ENCODE measurements at regions not wholly inside any gene's neighbourhood (a gene's known extent, or its start where the extent isn't known, plus 50 kb on each side); places are given as distances from the start of the nearest gene placed in this dataset.

DNA sequence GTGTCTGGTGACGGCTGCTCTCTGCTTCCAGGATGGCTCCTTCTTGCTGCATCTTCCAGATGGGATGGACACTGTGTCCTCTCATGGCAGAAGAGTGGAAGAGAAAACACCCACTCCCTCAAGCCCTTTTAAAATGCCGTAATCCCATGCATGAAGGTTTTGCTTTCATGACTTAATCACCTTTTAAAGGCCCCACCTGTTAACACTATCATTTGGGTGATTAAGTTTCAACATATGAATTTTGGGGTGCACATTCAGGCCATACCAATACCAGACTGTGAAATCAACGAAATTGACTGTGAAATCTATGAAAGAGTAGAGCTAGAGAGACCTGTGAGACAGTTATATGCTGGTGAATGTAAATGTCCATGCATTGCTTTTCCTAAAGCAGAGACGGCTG, 374.3 kb upstream of the CHD6 start (continued):
- TF ChIP-seq ZMAT4 (CRISPR knock-in tag; IDR thresholded peaks at IDR 0.05), result no peak
- TF ChIP-seq USF2 (CRISPR knock-in tag; IDR thresholded peaks at IDR 0.05), result no peak
- no peak for TF ChIP-seq TP53 (CRISPR knock-in tag; IDR thresholded peaks at IDR 0.05)
- no peak for TF ChIP-seq SMAD4 (CRISPR knock-in tag; IDR thresholded peaks at IDR 0.05)
- TF ChIP-seq ZNF317 (CRISPR knock-in tag; IDR thresholded peaks at IDR 0.05; ENCODE audit: borderline replicate concordance, low read depth), result no peak

- no peak for TF ChIP-seq NR1H2 (CRISPR knock-in tag; IDR thresholded peaks at IDR 0.05)
- TF ChIP-seq JUN (CRISPR knock-in tag; IDR thresholded peaks at IDR 0.05), result no peak
- no peak for TF ChIP-seq GRHL2 (CRISPR knock-in tag; IDR thresholded peaks at IDR 0.05; ENCODE audit: insufficient replicate concordance, severe bottlenecking)
- TF ChIP-seq, protein P1, sequence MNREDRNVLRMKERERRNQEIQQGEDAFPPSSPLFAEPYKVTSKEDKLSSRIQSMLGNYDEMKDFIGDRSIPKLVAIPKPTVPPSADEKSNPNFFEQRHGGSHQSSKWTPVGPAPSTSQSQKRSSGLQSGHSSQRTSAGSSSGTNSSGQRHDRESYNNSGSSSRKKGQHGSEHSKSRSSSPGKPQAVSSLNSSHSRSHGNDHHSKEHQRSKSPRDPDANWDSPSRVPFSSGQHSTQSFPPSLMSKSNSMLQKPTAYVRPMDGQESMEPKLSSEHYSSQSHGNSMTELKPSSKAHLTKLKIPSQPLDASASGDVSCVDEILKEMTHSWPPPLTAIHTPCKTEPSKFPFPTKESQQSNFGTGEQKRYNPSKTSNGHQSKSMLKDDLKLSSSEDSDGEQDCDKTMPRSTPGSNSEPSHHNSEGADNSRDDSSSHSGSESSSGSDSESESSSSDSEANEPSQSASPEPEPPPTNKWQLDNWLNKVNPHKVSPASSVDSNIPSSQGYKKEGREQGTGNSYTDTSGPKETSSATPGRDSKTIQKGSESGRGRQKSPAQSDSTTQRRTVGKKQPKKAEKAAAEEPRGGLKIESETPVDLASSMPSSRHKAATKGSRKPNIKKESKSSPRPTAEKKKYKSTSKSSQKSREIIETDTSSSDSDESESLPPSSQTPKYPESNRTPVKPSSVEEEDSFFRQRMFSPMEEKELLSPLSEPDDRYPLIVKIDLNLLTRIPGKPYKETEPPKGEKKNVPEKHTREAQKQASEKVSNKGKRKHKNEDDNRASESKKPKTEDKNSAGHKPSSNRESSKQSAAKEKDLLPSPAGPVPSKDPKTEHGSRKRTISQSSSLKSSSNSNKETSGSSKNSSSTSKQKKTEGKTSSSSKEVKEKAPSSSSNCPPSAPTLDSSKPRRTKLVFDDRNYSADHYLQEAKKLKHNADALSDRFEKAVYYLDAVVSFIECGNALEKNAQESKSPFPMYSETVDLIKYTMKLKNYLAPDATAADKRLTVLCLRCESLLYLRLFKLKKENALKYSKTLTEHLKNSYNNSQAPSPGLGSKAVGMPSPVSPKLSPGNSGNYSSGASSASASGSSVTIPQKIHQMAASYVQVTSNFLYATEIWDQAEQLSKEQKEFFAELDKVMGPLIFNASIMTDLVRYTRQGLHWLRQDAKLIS (CRISPR knock-in tag; IDR thresholded peaks at IDR 0.05; ENCODE audit: borderline replicate concordance), result no peak
- TF ChIP-seq, protein P2, sequence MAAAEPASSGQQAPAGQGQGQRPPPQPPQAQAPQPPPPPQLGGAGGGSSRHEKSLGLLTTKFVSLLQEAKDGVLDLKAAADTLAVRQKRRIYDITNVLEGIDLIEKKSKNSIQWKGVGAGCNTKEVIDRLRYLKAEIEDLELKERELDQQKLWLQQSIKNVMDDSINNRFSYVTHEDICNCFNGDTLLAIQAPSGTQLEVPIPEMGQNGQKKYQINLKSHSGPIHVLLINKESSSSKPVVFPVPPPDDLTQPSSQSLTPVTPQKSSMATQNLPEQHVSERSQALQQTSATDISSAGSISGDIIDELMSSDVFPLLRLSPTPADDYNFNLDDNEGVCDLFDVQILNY (CRISPR knock-in tag; IDR thresholded peaks at IDR 0.05), result no peak
- TF ChIP-seq NFE2L1 (CRISPR knock-in tag; IDR thresholded peaks at IDR 0.05), result no peak
- no peak for TF ChIP-seq ZBTB43 (CRISPR knock-in tag; IDR thresholded peaks at IDR 0.05)
- Mint-ChIP-seq H3K4me1 (peaks cover 5% of the 10 kb centered on the region; the same call in 1 of the 2 replicates), H3K9me3 (peaks cover 17% of the 10 kb centered on the region), H3K27ac (no peak overlapping the region), H3K36me3 (peaks cover 6% of the 10 kb centered on the region), H3K4me3 (no peak overlapping the region), H3K27me3 (ENCODE audit: low read depth) (no peaks in the 10 kb centered on the region)
- CTCF ChIA-PET, result no interaction called here
- POLR2A ChIA-PET, result no interaction called here
- no peak for ATAC-seq
- no peak for DNase-seq (ENCODE audit: low spot score)
Measured at GRCh38 chr20:41991412-41991811, 373.2 kb upstream of the CHD6 start.

- Mint-ChIP-seq H3K9me3 (peaks cover 19% of the 10 kb centered on the region), H3K27ac (no peak overlapping the region), H3K4me1 (peaks cover 5% of the 10 kb centered on the region; the same call in 1 of the 2 replicates), H3K36me3 (peaks cover 6% of the 10 kb centered on the region), H3K27me3 (ENCODE audit: low read depth) (no peaks in the 10 kb centered on the region), H3K4me3 (no peak overlapping the region)
- ChIA-PET POLR2A (no interaction called here), CTCF (no interaction called here)
- DNase-seq (ENCODE audit: low spot score) (no peak), ATAC-seq (no peak; the same call in 1 of the 2 replicates)
- TF ChIP-seq, protein P3, sequence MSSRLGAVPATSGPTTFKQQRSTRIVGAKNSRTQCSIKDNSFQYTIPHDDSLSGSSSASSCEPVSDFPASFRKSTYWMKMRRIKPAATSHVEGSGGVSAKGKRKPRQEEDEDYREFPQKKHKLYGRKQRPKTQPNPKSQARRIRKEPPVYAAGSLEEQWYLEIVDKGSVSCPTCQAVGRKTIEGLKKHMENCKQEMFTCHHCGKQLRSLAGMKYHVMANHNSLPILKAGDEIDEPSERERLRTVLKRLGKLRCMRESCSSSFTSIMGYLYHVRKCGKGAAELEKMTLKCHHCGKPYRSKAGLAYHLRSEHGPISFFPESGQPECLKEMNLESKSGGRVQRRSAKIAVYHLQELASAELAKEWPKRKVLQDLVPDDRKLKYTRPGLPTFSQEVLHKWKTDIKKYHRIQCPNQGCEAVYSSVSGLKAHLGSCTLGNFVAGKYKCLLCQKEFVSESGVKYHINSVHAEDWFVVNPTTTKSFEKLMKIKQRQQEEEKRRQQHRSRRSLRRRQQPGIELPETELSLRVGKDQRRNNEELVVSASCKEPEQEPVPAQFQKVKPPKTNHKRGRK (CRISPR knock-in tag; IDR thresholded peaks at IDR 0.05; ENCODE audit: borderline replicate concordance), result no peak
- no peak for TF ChIP-seq ZNF121 (CRISPR knock-in tag; IDR thresholded peaks at IDR 0.05)
- no peak for TF ChIP-seq RELA (CRISPR knock-in tag; IDR thresholded peaks at IDR 0.05; ENCODE audit: borderline replicate concordance)
- no peak for TF ChIP-seq EMX1 (CRISPR knock-in tag; IDR thresholded peaks at IDR 0.05)
- no peak for TF ChIP-seq FOXK1 (CRISPR knock-in tag; IDR thresholded peaks at IDR 0.05)
- TF ChIP-seq, protein P4, sequence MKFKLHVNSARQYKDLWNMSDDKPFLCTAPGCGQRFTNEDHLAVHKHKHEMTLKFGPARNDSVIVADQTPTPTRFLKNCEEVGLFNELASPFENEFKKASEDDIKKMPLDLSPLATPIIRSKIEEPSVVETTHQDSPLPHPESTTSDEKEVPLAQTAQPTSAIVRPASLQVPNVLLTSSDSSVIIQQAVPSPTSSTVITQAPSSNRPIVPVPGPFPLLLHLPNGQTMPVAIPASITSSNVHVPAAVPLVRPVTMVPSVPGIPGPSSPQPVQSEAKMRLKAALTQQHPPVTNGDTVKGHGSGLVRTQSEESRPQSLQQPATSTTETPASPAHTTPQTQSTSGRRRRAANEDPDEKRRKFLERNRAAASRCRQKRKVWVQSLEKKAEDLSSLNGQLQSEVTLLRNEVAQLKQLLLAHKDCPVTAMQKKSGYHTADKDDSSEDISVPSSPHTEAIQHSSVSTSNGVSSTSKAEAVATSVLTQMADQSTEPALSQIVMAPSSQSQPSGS (CRISPR knock-in tag; IDR thresholded peaks at IDR 0.05; ENCODE audit: borderline replicate concordance, low read depth), result no peak
- TF ChIP-seq ZNF138 (CRISPR knock-in tag; conservative IDR thresholded peaks at IDR 0.05), result no peak
- TF ChIP-seq MLX (CRISPR knock-in tag; IDR thresholded peaks at IDR 0.05), result no peak
- TF ChIP-seq KAT7 (CRISPR knock-in tag; IDR thresholded peaks at IDR 0.05; ENCODE audit: borderline replicate concordance), result no peak
Measured at GRCh38 chr20:41989935-41990635, 371.9 kb upstream of the CHD6 start.
